ENCODE measurements at regions not wholly inside any gene's neighbourhood (a gene's known extent, or its start where the extent isn't known, plus 50 kb on each side); places are given as distances from the start of the nearest gene placed in this dataset.

- TF ChIP-seq CTCF (IDR thresholded peaks at IDR 0.05; ENCODE audit: low read depth, low read length) (no peak), MAX (IDR thresholded peaks at IDR 0.05; ENCODE audit: low read depth, low read length) (no peak), POLR2A (IDR thresholded peaks at IDR 0.05; ENCODE audit: extremely low read depth, insufficient read length) (no peak), MYC (IDR thresholded peaks at IDR 0.05; ENCODE audit: low read depth, low read length) (no peak)
Observed at GRCh38 chr5:111003623-111004022, 67.9 kb upstream of the TSLP start.

All from NB4 (cell line).